HG03135 (cell line): ENCODE measurements at regions not wholly inside any gene's neighbourhood (a gene's known extent, or its start where the extent isn't known, plus 50 kb on each side); places are given as distances from the start of the nearest gene placed in this dataset.
"Not testable (repeated sequence)": the region's sequence is repeated elsewhere in the genome, so short reads cannot be mapped to it uniquely, and the experiment has no call there.

Experiments
- ATAC-seq: cut with Tn5 transposase; IDR thresholded peaks from one replicate; pipeline ENCODE4 v1.9.1; 2021; ENCODE audit warnings: mild to moderate bottlenecking, moderate library complexity; ENCODE audit not compliant: unreplicated experiment

DNA sequence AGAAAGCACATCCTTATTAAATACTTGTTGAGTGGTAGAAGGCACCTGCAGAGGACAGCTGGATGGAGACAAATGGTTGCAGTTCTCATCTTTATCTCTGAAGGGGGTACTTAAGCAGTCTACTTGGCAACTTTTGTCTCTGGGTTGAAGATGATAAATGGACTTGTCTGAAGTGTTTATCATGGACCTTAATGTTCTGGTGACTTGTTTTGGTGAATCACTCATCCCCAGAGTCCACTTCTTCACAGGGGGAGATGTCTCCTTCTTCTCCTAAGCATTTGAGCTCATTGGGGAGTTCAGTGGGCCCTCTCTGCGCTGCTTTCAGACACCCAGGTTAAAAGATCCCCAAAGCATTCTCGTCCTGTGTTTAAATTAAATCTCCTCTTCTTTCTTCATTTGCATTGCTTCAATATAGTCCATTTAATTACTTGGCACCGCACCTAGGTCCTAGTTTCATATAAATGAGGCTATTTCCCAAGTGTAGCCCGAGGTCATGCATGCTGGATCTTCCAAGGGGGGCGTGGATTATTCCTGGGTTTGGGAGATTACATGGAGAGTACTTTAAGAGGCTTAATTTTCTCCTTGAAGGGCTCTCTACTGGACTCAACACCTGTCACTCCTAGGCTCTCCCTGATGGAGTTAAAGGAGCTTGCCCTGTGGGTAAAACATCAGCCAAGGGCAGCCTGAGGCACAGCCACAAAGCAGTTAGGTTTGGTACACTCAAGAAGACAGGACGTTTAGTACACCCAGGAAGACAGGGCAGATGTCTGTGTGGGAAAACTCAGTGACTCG is 239.3 kb upstream of the C2CD4B start:
- no peak for ATAC-seq

DNA sequence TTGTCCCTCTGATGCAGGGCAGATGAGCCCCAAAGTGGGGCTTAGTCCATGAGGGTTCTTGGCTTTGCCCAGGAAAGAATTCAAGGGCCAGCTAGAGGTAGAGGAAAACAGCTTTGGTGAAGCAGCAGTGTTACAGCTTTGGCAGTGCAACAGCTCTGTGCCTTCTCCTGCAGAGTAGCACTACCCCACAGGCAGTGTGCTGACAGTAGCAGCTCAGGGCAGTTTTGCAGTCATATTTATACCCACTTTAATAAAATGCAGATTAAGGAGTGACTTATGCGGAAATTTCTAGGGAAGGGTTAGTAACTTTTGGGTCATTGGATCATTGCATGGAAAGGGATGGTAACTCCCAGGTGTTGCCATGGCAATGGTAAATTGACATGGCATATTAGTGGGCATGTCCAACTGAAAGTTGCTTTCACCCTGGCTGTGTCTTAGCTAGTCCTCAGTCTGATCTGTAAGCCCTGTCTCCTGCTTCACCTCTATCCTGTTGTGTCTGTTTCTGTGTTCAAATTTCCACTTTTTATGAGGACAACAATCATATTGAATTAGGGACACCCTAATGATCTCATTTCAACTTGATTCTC is 241.3 kb upstream of the C2CD4B start:
- no peak for ATAC-seq

- ATAC-seq: no peak
Observed at GRCh38 chr15:62407216-62407615, 242.1 kb upstream of the C2CD4B start.

- ATAC-seq: no peak
Observed at GRCh38 chr15:62407962-62408361, 242.9 kb upstream of the C2CD4B start.

DNA sequence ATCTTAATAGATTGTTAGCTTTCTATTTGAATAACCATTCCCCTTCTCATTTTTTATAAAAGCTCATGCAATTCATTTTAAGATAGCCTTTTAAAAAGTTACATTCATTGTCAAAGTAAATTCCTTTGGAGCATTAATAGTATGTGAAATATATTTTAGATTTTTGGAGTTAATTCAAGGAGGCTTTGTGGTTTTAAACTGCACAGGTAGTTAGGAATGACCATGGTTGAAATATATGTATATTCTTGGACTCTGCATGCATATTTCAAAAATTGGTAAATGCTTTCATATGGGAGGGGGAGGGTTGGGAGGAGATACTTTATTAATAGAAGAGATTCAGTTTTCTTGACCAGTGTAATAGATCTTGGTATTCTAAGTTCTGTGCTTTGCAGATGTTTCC is 244.4 kb upstream of the C2CD4B start:
- no peak for ATAC-seq

- ATAC-seq: no peak
Observed at GRCh38 chr15:62412686-62413085, 247.6 kb upstream of the C2CD4B start.

DNA sequence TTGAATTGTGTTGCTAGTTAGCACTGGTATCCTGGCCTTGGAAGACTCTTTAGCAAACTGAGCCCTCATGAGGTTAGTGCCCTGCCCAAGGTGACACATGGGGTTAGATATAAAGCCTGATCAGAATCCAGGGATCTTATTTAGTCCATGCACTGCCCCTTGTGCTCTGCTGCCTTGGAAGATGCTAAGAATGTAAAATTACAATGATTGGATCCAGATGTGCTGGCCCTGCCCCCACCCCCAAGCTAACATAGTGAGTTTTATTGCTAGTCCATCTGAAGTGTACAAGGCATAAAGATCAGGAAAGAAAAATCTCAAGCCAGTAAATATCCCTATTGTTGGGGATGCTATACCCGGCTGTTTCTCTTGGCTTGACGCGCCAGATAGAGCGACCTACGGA is 248.1 kb upstream of the C2CD4B start:
- ATAC-seq: no peak

DNA sequence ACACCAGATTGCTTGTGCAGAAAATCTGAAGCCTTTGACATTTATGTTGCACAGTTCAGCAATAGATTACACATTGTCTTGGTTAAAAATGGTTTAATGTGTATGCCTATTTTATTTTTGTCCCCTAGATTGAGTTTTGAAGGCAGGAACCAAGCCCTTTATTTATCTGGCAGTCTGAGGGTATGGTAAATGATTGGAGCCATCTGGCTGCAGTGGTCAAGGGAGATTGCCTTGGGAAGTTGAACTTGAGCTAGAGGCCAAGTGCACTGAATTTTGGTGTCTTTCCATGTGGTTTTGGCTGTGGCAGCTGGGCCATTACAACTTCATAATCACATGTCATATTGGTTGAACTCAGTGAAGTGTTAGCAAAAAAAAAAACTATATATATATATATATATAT is 248.7 kb upstream of the C2CD4B start:
- no peak for ATAC-seq

- no peak for ATAC-seq
Observed at GRCh38 chr15:62415498-62415897, 250.4 kb upstream of the C2CD4B start.

GRCh38 chr15:62416526-62416925 is 251.4 kb upstream of the C2CD4B start:
- ATAC-seq: no peak

- ATAC-seq: no peak
Observed at GRCh38 chr15:62417439-62417838, 252.4 kb upstream of the C2CD4B start.

GRCh38 chr15:62418496-62418895 is 253.4 kb upstream of the C2CD4B start:
- not testable (repeated sequence) for ATAC-seq

GRCh38 chr15:62419192-62419591 is 254.1 kb upstream of the C2CD4B start:
- ATAC-seq: no peak

GRCh38 chr15:62420371-62420770 is 255.3 kb upstream of the C2CD4B start:
- not testable (repeated sequence) for ATAC-seq

- ATAC-seq: no peak
Observed at GRCh38 chr15:62421289-62421688, 256.2 kb upstream of the C2CD4B start.

GRCh38 chr15:62426387-62426956 is 261.4 kb upstream of the C2CD4B start:
- no peak for ATAC-seq

GRCh38 chr15:62428259-62428658 is 263.2 kb upstream of the C2CD4B start:
- ATAC-seq: no peak

- no peak for ATAC-seq
Observed at GRCh38 chr15:62428851-62429598, 263.9 kb upstream of the C2CD4B start.

DNA sequence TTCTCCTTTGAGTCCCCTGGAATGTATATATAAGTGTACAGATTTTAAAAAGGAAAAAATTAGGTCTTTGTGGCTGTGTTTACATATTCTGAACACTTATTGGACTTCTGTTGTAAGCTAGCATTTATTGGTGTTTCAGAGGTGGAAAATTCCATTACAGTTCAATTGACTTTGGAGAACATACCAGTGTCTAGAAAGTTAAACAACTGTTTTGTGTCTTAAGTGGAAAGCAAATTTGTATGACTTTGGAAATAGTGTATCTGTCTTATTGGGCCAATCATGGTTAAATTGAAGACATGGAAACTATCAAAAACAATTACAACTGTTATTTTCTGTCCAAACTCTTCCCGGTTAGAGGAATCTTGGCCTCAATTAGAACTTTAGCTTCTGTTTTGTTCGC is 265.0 kb upstream of the C2CD4B start:
- no peak for ATAC-seq

- no peak for ATAC-seq
Observed at GRCh38 chr15:62430552-62430951, 265.5 kb upstream of the C2CD4B start.

- ATAC-seq: no peak
Observed at GRCh38 chr15:62431008-62431797, 266.1 kb upstream of the C2CD4B start.
